ENCODE measurements at regions not wholly inside any gene's neighbourhood (a gene's known extent, or its start where the extent isn't known, plus 50 kb on each side); places are given as distances from the start of the nearest gene placed in this dataset.

DNA sequence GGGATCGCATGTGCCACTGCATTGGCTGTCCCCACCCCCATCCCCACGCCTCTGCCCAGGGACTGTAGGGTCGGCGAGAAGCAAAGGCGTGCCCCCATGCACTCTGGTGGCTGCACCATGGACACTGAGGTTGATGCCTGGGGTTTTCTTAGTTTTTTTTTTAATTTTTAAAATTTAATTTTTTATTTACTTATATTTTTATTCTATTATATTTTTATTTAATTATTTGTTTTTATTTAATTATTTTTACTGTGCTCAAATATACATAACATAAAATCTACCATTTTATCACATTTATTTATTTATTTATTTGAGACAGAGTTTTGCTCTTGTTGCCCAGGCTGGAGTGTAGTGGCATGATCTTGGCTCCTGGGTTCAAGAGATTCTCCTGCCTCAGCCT lies 57.4 kb downstream of the SOCS3 start:
- no peaks in the 10 kb centered on the region for H3K27me3 ChIP-seq (ENCODE audit: control insufficient read depth, insufficient read depth, low read length)
- no peak overlapping the region for H3K27ac ChIP-seq (ENCODE audit: insufficient read depth, low read length)
- H2AK9ac ChIP-seq (replicated peaks; ENCODE audit: low read depth, low read length, poor library complexity): no peak overlapping the region
- no peak overlapping the region for H3K4ac ChIP-seq (ENCODE audit: low read depth, low read length)
- H4K91ac ChIP-seq (ENCODE audit: insufficient read depth, low read depth, low read length): no peak overlapping the region
- no peak overlapping the region for H3K4me3 ChIP-seq (ENCODE audit: insufficient read depth, low read depth, low read length)
- H2AK5ac ChIP-seq (ENCODE audit: low read depth, low read length): no peak overlapping the region
- H4K5ac ChIP-seq (ENCODE audit: low read depth, low read length): no peak overlapping the region
- H3K36me3 ChIP-seq (ENCODE audit: control insufficient read depth, insufficient read depth, low read length): no peaks in the 10 kb centered on the region
- BruUV-seq (replicated peaks): no TSS peak
- no peaks in the 10 kb centered on the region for H3K79me1 ChIP-seq (ENCODE audit: low read depth in 1 of 2, low read length in 2 of 2)
- no peak overlapping the region for H2AFZ ChIP-seq (replicated peaks; ENCODE audit: low read length, poor library complexity)
- H2BK15ac ChIP-seq (ENCODE audit: low read depth, low read length): no peak overlapping the region
- H3K9ac ChIP-seq (ENCODE audit: low read depth, low read length): no peak overlapping the region
- H3K4me2 ChIP-seq (ENCODE audit: low read depth, low read length): no peak overlapping the region
- H3K23ac ChIP-seq (ENCODE audit: low read depth, low read length): no peak overlapping the region
- TF ChIP-seq NFE2L2 (IDR thresholded peaks at IDR 0.05; ENCODE audit: low read depth, low read length): no peak
- no peak for TF ChIP-seq CHD1 (IDR thresholded peaks at IDR 0.05; ENCODE audit: low read depth, low read length)
- TF ChIP-seq, protein P1, sequence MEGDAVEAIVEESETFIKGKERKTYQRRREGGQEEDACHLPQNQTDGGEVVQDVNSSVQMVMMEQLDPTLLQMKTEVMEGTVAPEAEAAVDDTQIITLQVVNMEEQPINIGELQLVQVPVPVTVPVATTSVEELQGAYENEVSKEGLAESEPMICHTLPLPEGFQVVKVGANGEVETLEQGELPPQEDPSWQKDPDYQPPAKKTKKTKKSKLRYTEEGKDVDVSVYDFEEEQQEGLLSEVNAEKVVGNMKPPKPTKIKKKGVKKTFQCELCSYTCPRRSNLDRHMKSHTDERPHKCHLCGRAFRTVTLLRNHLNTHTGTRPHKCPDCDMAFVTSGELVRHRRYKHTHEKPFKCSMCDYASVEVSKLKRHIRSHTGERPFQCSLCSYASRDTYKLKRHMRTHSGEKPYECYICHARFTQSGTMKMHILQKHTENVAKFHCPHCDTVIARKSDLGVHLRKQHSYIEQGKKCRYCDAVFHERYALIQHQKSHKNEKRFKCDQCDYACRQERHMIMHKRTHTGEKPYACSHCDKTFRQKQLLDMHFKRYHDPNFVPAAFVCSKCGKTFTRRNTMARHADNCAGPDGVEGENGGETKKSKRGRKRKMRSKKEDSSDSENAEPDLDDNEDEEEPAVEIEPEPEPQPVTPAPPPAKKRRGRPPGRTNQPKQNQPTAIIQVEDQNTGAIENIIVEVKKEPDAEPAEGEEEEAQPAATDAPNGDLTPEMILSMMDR (conservative IDR thresholded peaks at IDR 0.05; ENCODE audit: low read depth, low read length): no peak
- TF ChIP-seq, protein P2, sequence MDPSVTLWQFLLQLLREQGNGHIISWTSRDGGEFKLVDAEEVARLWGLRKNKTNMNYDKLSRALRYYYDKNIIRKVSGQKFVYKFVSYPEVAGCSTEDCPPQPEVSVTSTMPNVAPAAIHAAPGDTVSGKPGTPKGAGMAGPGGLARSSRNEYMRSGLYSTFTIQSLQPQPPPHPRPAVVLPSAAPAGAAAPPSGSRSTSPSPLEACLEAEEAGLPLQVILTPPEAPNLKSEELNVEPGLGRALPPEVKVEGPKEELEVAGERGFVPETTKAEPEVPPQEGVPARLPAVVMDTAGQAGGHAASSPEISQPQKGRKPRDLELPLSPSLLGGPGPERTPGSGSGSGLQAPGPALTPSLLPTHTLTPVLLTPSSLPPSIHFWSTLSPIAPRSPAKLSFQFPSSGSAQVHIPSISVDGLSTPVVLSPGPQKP (IDR thresholded peaks at IDR 0.05; ENCODE audit: borderline replicate concordance, low read depth, low read length): no peak
- TF ChIP-seq, protein P3, sequence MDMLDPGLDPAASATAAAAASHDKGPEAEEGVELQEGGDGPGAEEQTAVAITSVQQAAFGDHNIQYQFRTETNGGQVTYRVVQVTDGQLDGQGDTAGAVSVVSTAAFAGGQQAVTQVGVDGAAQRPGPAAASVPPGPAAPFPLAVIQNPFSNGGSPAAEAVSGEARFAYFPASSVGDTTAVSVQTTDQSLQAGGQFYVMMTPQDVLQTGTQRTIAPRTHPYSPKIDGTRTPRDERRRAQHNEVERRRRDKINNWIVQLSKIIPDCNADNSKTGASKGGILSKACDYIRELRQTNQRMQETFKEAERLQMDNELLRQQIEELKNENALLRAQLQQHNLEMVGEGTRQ (IDR thresholded peaks at IDR 0.05; ENCODE audit: low read depth, low read length): no peak
- no peaks in the 10 kb centered on the region; the same call in 1 of the 2 replicates for H3K9me1 ChIP-seq (ENCODE audit: insufficient read depth, low read length)
- no peak overlapping the region for H3K18ac ChIP-seq (ENCODE audit: low read depth, low read length)
- H2BK120ac ChIP-seq (ENCODE audit: low read depth, low read length): no peak overlapping the region
- no peak overlapping the region for H2BK20ac ChIP-seq (ENCODE audit: low read depth, low read length)
- ChIA-PET CTCF (no interaction called here), POLR2A (ENCODE audit: unreplicated experiment) (no interaction called here)
- no peaks in the 10 kb centered on the region for H4K20me1 ChIP-seq (ENCODE audit: insufficient read depth, low read length)
- H2BK5ac ChIP-seq (ENCODE audit: low read depth, low read length, poor library complexity, severe bottlenecking): no peak overlapping the region
- WGBS, 2 experiments (ENCODE audit: extremely low coverage in 2 of 2, insufficient read length in 1 of 2): 100% methylated on average over 1 of the region's 5 CpGs; no CpG with 5 or more reads in 1 of the 2 experiments
- in situ Hi-C loops (cut with MboI; ENCODE audit: low sequenced_read_pairs) (no loop called here), intact Hi-C loops (cut with micrococcal nuclease) (no loop called here), dilution Hi-C loops (cut with HindIII; ENCODE audit: low sequenced_read_pairs, unreplicated experiment) (no loop called here)
- H4K8ac ChIP-seq (ENCODE audit: low read depth in 2 of 2, low read length in 2 of 2): no peak overlapping the region
- no peak overlapping the region for H3K56ac ChIP-seq (ENCODE audit: extremely low read depth, insufficient read depth, low read length)
- H3K14ac ChIP-seq (replicated peaks; ENCODE audit: low read depth, low read length): no peak overlapping the region
- H3K4me1 ChIP-seq (ENCODE audit: control insufficient read depth, insufficient read depth, low read length): peaks cover under 1% of the 10 kb centered on the region; the same call in 1 of the 2 replicates
- ATAC-seq (ENCODE audit: low read depth) (no peak), DNase-seq (no peak)
- peaks cover 8% of the 10 kb centered on the region for H3K9me3 ChIP-seq (ENCODE audit: control insufficient read depth, insufficient read depth, low read length)

Data from IMR-90 (cell line).